ENCODE measurements at regions not wholly inside any gene's neighbourhood (a gene's known extent, or its start where the extent isn't known, plus 50 kb on each side); places are given as distances from the start of the nearest gene placed in this dataset.

DNA sequence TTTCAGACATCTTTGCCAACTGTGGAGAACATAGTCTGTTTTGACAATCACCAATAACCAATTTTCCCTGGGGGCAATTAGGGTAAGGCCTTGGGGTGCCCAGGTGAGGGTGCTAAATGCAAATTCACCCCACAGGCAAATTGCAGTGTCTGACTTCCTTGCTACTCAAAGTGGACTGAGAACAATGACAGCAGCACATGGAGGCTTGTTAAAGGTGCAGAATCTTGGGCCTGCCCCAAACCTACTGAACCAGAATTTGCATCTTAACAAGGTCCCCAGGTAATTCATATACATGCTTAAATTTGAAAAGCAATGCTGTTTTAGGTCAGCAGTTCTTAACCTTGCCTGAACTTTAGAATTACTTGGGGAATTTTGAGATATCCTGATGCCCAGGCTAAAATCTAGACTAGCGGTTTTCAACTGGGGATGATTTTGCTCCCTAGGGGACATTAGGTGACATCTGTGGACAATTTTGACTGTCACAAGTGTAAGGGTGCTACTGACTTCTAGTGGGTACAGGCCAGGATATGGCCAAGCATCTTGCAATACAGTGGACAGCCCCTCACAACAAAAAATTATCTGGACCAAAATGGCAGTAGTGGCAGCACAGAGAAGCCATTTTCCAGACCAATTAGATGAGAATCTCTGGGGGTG lies 80.2 kb upstream of the GCFC2 start:
- DNase-seq = no peak

DNA sequence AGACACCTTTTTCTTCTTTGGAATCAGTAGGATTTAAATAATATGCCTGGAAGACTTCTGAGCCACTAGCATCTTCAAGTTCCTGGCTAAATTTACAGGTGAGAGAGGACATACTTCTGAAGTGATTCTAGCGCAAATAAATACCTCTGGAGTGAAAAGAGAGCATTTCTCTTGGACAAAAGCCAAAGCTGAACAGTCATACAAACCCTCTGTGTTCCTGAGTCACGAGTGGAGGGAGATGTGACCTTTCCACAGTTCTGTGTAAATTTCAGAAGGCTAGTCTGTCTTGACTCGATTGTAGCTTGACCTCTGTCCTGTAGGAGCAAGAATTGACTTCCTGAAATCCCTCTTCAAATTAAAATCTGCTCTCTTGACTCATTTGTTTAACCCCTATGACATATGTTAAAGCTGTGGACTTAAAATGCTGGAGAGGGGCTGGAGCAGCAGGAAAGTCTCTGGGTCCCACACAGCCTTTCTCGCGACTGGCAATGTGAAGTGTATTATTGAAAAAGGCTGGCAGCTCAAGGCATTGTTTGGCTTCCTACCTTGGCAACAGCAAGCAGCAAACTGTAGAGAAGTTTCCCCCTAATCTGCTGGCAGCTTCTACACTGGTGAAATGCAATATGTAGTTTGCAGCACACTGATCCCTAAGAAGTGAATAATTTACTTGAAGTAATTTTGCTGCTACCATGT lies 79.6 kb upstream of the GCFC2 start:
- DNase-seq = no peak

DNA sequence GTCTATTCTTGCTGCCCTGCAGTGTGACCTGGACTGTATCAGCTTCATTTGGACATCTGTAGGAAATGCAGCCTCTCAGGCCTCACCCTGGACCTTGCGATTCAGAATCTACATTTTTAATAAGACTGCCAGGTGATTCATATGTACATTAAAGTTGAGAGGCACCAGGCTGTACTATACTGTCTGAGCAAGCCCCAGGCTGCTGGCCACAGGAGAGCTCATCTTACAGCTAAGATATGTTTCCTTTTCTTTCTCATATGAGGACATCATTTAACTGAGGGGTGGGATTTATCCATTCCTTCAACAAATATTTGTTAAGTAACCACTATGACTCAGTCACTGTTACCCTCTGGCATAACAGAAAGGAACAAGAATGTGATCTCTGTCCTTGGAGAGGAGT lies 78.2 kb upstream of the GCFC2 start:
- no peak for DNase-seq

DNA sequence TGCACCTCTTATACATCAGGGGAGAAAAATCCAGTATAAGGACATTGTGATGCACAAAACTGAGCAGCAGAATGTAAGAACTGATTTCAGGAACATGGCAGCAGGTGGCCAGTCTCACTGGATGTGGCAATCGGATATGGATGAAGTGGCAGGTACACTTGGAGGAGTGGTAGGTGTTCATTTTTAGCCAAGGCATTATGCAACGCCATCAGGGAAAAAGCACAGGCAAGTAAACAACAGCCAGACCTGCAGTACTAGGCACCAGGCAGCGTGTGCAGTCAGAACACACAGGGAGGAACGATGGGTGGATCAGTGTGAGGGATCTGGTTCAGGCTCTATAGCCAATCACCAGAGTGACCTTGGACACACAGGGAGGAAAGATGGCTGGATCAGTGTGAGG lies 77.4 kb upstream of the GCFC2 start:
- DNase-seq = no peak

DNA sequence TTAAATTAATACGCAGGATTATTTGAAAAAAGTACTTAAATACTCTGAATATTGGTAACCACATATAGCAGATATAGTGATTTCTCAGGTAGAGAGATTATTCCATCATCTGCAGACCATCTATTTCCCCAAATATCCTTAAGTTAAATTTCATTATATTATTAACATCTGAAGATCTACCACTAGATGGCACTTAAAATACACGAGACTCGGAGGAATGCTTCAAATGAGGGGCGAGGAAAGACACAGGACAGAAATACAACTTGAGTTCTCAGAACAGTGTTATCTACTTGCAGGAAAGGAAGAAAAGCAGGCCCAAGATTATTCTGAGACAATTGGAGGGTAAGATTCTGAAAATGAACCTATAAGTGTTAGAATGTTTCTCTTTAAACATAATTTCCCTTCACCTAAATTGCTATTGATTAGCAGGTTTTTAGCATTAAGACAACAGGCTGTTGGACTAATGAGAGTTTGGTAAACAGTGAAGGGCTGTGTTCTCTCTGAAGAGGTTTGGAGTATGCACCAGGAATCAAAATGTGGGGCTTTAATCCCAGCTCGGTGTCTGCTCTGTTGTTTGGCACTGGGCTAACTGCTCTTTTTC lies 76.9 kb upstream of the GCFC2 start:
- no peak for DNase-seq

DNA sequence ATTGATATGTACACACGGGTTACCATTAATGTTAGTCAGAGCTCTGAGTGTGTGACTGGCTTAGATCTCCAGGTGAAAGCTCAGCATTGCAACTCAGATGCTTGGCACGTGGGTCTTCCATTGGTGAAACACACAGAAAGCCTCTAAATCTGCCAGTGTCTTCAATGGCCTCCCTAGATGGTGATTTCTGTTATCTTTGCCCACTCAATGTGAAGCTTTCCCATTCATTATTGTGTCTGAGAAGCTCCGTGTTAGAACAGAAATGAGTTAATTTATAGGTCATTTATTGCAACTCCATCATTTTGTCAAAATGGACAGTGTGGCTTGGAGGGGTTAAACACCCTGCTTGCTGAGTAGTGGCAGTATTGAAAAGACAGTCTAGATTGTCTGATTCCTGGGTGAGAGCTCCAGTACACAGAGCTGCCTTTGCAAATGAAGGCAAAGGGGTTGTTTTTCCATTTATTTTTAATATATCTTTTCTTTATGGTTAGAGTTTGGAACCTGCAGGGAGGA lies 64.7 kb upstream of the GCFC2 start:
- DNase-seq = no peak

DNA sequence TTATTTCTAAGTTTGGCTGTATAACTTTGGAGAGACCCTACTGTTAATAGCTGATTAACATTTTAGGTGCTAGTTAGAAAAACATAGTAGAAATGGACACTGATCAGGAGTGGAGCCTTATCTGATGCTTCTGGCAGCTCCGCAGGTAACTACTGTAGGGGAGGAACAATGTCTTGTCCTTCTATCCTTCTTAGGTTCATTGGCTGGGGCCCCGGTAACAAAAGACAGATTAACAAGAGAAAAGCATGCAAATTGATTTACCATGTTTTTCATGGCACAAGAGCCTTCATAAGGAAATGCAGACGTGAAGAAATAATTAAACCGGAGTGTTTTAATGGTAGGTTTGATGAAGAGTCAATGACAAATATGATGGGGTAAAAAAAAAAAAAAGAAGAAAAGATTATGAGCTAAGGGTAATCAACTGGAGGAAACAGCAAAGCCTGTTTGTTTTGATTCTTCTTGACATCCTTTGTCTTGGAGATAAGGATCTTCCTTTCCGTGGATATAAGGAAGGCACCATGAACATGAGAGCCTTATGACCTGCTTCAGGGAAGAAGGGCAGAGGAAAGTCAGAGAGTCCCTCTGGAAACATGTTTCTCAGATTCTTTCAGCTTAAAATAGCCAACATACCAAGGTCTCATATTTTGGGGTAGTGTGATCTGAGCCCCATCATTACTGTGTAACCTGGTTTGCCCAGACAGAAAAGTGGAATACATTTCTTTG lies 62.4 kb upstream of the GCFC2 start:
- no peak for DNase-seq

DNA sequence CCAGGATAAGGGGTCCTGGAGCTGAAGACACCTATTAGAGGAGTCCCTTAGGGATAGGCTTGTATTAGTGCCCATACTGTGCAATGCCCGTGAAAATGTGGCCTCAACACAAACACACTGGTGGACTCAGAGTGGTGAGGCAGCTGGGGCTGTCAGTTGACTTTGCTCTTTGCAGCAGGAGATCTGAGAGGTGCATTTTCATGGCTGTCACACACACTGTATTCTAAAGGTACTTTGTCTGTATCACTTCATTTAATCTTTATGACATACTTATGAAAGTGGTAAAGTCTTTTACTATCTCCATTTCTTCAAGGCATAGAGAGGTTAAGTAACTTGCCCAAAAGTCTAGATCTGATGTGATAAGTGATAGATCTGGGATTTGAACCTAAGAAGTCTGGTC lies 55.1 kb upstream of the GCFC2 start:
- DNase-seq = no peak

DNA sequence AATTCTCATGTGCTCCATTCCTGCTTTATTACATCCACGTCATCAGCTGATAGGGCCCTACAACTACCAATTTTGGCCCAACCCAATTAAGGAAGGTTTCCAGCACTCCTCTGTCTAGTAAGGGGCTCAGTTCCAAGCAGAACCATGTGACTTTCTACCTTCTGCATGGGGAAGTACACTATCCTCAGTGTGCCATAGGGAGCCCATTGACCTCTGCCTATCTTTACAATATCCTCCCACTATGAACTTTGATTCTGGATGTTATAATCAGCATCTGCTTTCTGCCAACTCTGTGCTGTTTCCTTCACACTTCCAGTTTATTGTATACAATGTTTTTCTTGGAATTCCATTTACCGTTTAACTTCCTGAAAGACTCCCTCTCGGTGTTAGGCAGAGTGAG lies 53.9 kb upstream of the GCFC2 start:
- DNase-seq = no peak

Data from CD4-positive, alpha-beta T cell treated with Interleukin-17A for 1 hour (primary cell).